ENCODE measurements at regions not wholly inside any gene's neighbourhood (a gene's known extent, or its start where the extent isn't known, plus 50 kb on each side); places are given as distances from the start of the nearest gene placed in this dataset.
"Not testable (repeated sequence)": the region's sequence is repeated elsewhere in the genome, so short reads cannot be mapped to it uniquely, and the experiment has no call there.

- ATAC-seq (no peak), DNase-seq (no peak)
- Mint-ChIP-seq H3K27me3 (ENCODE audit: low read depth) (no peaks in the 10 kb centered on the region), H3K9me3 (ENCODE audit: insufficient read depth) (peaks cover 20% of the 10 kb centered on the region), H3K4me3 (no peak overlapping the region), H3K36me3 (ENCODE audit: low read depth) (no peaks in the 10 kb centered on the region), H3K27ac (no peak overlapping the region), H3K4me1 (ENCODE audit: low read depth) (no peaks in the 10 kb centered on the region)
- ChIA-PET POLR2A (no interaction called here), CTCF (no interaction called here)
Measured at GRCh38 chr12:72872238-72872887, 600.2 kb downstream of the TRHDE start.

- Mint-ChIP-seq H3K4me1 (ENCODE audit: low read depth) (no peaks in the 10 kb centered on the region), H3K9me3 (ENCODE audit: insufficient read depth) (peaks cover 18% of the 10 kb centered on the region), H3K27ac (no peak overlapping the region), H3K27me3 (ENCODE audit: low read depth) (no peaks in the 10 kb centered on the region), H3K36me3 (ENCODE audit: low read depth) (no peaks in the 10 kb centered on the region), H3K4me3 (no peak overlapping the region)
- CTCF ChIA-PET: no interaction called here
- POLR2A ChIA-PET: no interaction called here
- no peak for ATAC-seq
- no peak for DNase-seq
Measured at GRCh38 chr12:72872996-72873395, 600.8 kb downstream of the TRHDE start.

DNA sequence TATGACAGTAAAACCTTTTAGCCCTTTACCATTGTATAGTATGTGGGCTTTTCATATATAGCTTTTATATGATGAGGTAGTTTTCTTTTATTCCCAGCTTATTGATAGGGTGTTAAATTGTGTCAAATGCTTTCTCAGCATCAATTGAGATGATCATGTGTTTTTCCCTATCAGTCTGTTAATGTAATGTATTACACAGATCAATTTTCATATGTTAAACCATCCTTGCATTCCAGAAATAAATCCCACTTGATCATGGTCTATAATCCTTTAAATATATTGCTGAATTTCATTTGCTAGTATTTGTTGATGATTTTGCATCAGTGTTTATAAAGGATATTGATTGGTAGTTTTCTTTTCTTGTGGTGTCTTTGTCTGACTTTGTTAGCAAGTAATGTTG, 603.9 kb downstream of the TRHDE start:
- H3K36me3 Mint-ChIP-seq (ENCODE audit: low read depth): no peaks in the 10 kb centered on the region
- H3K4me1 Mint-ChIP-seq (ENCODE audit: low read depth): no peaks in the 10 kb centered on the region
- DNase-seq (no peak), ATAC-seq (no peak)
- no peak overlapping the region for H3K4me3 Mint-ChIP-seq
- ChIA-PET CTCF (no interaction called here), POLR2A (no interaction called here)
- peaks cover 14% of the 10 kb centered on the region for H3K9me3 Mint-ChIP-seq (ENCODE audit: insufficient read depth)
- no peaks in the 10 kb centered on the region for H3K27me3 Mint-ChIP-seq (ENCODE audit: low read depth)
- no peak overlapping the region for H3K27ac Mint-ChIP-seq

- H3K4me1 Mint-ChIP-seq (ENCODE audit: low read depth): no peaks in the 10 kb centered on the region
- no peaks in the 10 kb centered on the region for H3K36me3 Mint-ChIP-seq (ENCODE audit: low read depth)
- no peak overlapping the region for H3K27ac Mint-ChIP-seq
- no peaks in the 10 kb centered on the region for H3K9me3 Mint-ChIP-seq (ENCODE audit: insufficient read depth)
- ATAC-seq (no peak), DNase-seq (no peak)
- H3K27me3 Mint-ChIP-seq (ENCODE audit: low read depth): no peaks in the 10 kb centered on the region
- CTCF ChIA-PET: no interaction called here
- POLR2A ChIA-PET: no interaction called here
- no peak overlapping the region for H3K4me3 Mint-ChIP-seq
Measured at GRCh38 chr12:72888693-72889092, 616.5 kb downstream of the TRHDE start.

DNA sequence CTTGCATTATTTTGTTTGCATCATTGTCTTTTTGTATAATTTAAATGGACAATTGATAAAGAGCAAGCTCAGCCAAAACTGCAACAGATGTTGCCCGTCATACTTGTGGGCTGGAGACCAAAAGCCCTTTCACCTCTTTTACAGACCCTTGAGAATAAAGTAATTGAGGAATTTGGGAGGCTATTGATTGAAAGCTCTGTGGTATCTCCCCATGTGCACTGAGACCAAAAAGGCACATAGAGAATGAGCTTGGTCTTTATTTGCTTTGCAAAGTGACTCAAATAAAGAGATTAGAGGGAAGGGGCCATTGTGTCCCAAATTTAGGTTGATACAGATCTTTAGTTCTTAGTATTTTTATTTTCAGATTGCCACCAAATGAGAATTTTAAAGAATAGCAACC, 617.6 kb downstream of the TRHDE start:
- H3K27me3 Mint-ChIP-seq (ENCODE audit: low read depth): no peaks in the 10 kb centered on the region
- CTCF ChIA-PET: no interaction called here
- POLR2A ChIA-PET: no interaction called here

DNA sequence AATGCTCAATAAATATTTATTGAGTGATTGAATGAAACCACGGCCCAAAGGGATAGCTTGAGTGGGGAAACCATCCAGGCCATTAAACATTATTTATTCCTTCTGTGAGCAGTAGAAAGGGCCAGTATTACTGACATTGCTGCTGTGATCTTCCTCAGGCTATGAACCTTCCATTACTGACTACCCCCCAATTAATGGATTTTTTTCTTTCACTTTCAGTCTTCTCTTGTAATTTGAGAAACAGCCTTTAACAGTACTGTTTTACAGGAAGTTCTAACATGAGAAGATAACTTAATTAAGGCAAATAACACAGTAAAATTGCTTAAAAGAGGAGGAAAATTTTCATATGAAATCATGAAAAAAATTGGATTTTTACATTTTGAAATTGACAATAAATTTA, 629.5 kb downstream of the TRHDE start:
- POLR2A ChIA-PET: no interaction called here
- Mint-ChIP-seq H3K36me3 (ENCODE audit: low read depth) (no peaks in the 10 kb centered on the region), H3K4me1 (ENCODE audit: low read depth) (no peaks in the 10 kb centered on the region), H3K4me3 (no peak overlapping the region), H3K9me3 (ENCODE audit: insufficient read depth) (peaks cover 10% of the 10 kb centered on the region), H3K27me3 (ENCODE audit: low read depth) (no peaks in the 10 kb centered on the region), H3K27ac (no peak overlapping the region)
- DNase-seq (no peak), ATAC-seq (no peak)
- CTCF ChIA-PET: no interaction called here

More for the DNA sequence above, 617.6 kb downstream of the TRHDE start:
- Mint-ChIP-seq H3K4me1 (ENCODE audit: low read depth) (no peaks in the 10 kb centered on the region), H3K36me3 (ENCODE audit: low read depth) (no peaks in the 10 kb centered on the region), H3K27ac (no peak overlapping the region), H3K9me3 (ENCODE audit: insufficient read depth) (no peaks in the 10 kb centered on the region), H3K4me3 (no peak overlapping the region)
- ATAC-seq (no peak), DNase-seq (no peak)

DNA sequence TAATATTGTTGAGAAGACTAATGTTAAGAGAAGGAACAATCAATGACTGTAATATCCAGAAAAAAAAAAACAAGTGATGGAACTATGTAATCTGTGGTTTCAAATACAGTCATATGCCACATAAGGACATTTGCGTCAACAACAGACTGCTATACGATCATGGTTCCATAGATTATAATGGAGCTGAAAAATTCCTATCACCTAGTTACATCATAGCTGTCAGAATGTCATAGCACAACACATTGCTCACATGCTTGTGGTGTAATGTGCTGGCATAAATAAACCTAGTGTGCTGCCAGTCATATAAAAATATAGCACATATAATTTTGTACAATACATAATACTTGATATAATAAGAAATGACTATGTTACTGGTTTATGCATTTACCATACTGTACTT, 653.5 kb downstream of the TRHDE start:
- no peak for ATAC-seq

DNA sequence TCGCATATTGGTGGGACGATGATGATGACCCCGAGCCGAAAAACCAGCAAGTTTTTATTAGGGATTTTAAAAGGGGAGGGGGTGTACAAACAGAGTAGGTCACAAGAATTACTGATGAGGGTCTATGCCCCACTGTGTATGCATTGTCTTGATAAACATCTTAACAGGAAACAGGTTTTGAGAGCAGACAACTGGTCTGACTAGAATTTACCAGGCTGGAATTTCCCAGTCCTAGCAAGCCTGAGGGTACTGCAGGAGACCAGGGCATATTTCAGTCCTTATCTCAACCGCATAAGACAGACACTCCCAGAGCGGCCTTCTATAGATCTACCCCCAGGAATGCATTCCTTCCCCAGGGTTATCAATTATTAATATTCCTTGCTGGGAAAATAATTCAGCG, 659.7 kb downstream of the TRHDE start:
- POLR2A ChIA-PET; H3K4me3 Mint-ChIP-seq; DNase-seq; H3K4me1 Mint-ChIP-seq (ENCODE audit: low read depth); ATAC-seq; H3K27ac Mint-ChIP-seq; H3K36me3 Mint-ChIP-seq (ENCODE audit: low read depth); CTCF ChIA-PET; H3K27me3 Mint-ChIP-seq (ENCODE audit: low read depth): not testable (repeated sequence)
- H3K9me3 Mint-ChIP-seq (ENCODE audit: insufficient read depth): peaks cover 23% of the 10 kb centered on the region

More for the DNA sequence above, 653.5 kb downstream of the TRHDE start:
- ChIA-PET POLR2A (no interaction called here), CTCF (no interaction called here)
- no peak overlapping the region for H3K27ac Mint-ChIP-seq
- no peak for DNase-seq
- H3K4me1 Mint-ChIP-seq (ENCODE audit: low read depth): no peaks in the 10 kb centered on the region
- H3K4me3 Mint-ChIP-seq: no peak overlapping the region
- no peaks in the 10 kb centered on the region for H3K36me3 Mint-ChIP-seq (ENCODE audit: low read depth)
- peaks cover 3% of the 10 kb centered on the region for H3K9me3 Mint-ChIP-seq (ENCODE audit: insufficient read depth)
- no peaks in the 10 kb centered on the region for H3K27me3 Mint-ChIP-seq (ENCODE audit: low read depth)

GRCh38 chr12:72937486-72937885, 665.3 kb downstream of the TRHDE start:
- Mint-ChIP-seq H3K9me3 (ENCODE audit: insufficient read depth) (peaks cover 25% of the 10 kb centered on the region), H3K27ac (no peak overlapping the region), H3K27me3 (ENCODE audit: low read depth) (no peaks in the 10 kb centered on the region), H3K4me3 (no peak overlapping the region), H3K4me1 (ENCODE audit: low read depth) (no peaks in the 10 kb centered on the region), H3K36me3 (ENCODE audit: low read depth) (no peaks in the 10 kb centered on the region)
- ATAC-seq: no peak
- CTCF ChIA-PET: no interaction called here
- POLR2A ChIA-PET: no interaction called here
- DNase-seq: no peak

- POLR2A ChIA-PET: no interaction called here
- no peak for ATAC-seq
Measured at GRCh38 chr12:72957454-72957853, 685.3 kb downstream of the TRHDE start.

DNA sequence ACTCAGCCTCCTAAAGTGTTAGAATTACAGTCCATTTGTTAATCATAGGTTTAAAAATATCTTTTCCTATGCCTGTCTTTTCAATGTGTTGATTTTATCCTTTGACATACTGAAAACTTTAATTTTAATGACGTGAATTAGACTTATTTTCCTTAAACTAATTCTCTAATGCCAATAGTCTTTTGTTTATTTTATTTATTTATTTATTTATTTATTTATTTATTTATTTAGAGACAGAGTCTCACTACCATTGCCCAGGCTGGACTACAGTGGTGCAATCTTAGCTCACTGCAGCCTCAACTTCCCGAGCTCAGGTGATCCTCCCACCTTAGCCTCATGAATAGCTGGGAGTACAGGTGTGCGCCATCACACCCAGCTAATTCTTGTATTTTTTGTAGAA, 694.5 kb downstream of the TRHDE start:
- no peak overlapping the region for H3K4me3 Mint-ChIP-seq
- H3K4me1 Mint-ChIP-seq (ENCODE audit: low read depth): no peaks in the 10 kb centered on the region
- POLR2A ChIA-PET: no interaction called here
- no peaks in the 10 kb centered on the region for H3K27me3 Mint-ChIP-seq (ENCODE audit: low read depth)
- H3K9me3 Mint-ChIP-seq (ENCODE audit: insufficient read depth): no peaks in the 10 kb centered on the region
- H3K36me3 Mint-ChIP-seq (ENCODE audit: low read depth): no peaks in the 10 kb centered on the region
- ATAC-seq (no peak), DNase-seq (no peak)
- CTCF ChIA-PET: no interaction called here
- H3K27ac Mint-ChIP-seq: no peak overlapping the region

More at GRCh38 chr12:72957454-72957853, 685.3 kb downstream of the TRHDE start:
- CTCF ChIA-PET: no interaction called here
- no peak overlapping the region for H3K4me3 Mint-ChIP-seq
- H3K27me3 Mint-ChIP-seq (ENCODE audit: low read depth): no peaks in the 10 kb centered on the region
- no peaks in the 10 kb centered on the region for H3K36me3 Mint-ChIP-seq (ENCODE audit: low read depth)
- no peaks in the 10 kb centered on the region for H3K4me1 Mint-ChIP-seq (ENCODE audit: low read depth)
- DNase-seq: no peak
- H3K27ac Mint-ChIP-seq: no peak overlapping the region
- H3K9me3 Mint-ChIP-seq (ENCODE audit: insufficient read depth): peaks cover 4% of the 10 kb centered on the region

DNA sequence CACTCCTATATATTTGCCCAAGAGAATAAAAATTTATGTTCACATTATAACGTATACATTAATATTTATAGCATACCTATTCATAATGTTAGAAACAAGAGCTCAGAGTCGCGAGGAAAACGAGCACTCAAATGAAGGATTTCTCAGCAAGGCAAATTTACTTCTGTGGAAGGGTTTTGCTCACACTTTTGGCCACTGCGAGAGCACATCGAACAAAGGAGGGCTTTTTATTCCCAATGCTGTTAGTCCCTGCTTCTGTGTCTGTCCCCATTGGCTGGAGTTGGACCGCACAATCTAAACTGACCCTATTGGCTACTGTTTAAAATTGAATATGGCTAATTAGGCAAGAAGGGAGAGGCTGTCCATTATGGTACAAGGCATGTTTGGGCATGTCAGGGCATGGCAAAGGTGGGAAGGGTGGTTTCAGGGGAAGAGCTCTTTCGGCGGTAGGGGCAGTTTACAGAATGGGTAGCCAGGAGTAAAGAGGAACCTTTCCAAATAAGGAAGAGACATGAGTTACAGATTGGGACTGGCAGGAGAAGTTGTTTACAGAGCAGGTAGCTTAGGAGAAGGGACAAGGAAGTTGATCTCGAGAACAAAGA, 702.9 kb downstream of the TRHDE start:
- ATAC-seq (no peak), DNase-seq (no peak)
- peaks cover 10% of the 10 kb centered on the region for H3K9me3 Mint-ChIP-seq (ENCODE audit: insufficient read depth)
- no peak overlapping the region for H3K4me3 Mint-ChIP-seq
- H3K27me3 Mint-ChIP-seq (ENCODE audit: low read depth): no peaks in the 10 kb centered on the region
- H3K27ac Mint-ChIP-seq: no peak overlapping the region
- POLR2A ChIA-PET: no interaction called here
- H3K4me1 Mint-ChIP-seq (ENCODE audit: low read depth): no peaks in the 10 kb centered on the region
- no peaks in the 10 kb centered on the region for H3K36me3 Mint-ChIP-seq (ENCODE audit: low read depth)
- CTCF ChIA-PET: no interaction called here

- CTCF ChIA-PET: no interaction called here
- no peak for ATAC-seq
- POLR2A ChIA-PET: no interaction called here
- Mint-ChIP-seq H3K27me3 (ENCODE audit: low read depth) (no peaks in the 10 kb centered on the region), H3K36me3 (ENCODE audit: low read depth) (no peaks in the 10 kb centered on the region), H3K4me1 (ENCODE audit: low read depth) (no peaks in the 10 kb centered on the region), H3K9me3 (ENCODE audit: insufficient read depth) (peaks cover 18% of the 10 kb centered on the region), H3K27ac (no peak overlapping the region), H3K4me3 (no peak overlapping the region)
- DNase-seq: no peak
Measured at GRCh38 chr12:72978999-72979398, 706.8 kb downstream of the TRHDE start.

All from activated CD8-positive, alpha-beta T cell treated with anti-CD3 and anti-CD28 coated beads, Interleukin-2, amount 10 ng/mL, durations not matched to agents 7 days and 5 days (primary cell).